K562 (cell line): ENCODE measurements at regions not wholly inside any gene's neighbourhood (a gene's known extent, or its start where the extent isn't known, plus 50 kb on each side); places are given as distances from the start of the nearest gene placed in this dataset.

Experiments used
- ARID1B ChIP-seq: fragments of 450-650 bp; IDR thresholded peaks from 2 replicates; pipeline ENCODE4 v1.6.1; 2016; ENCODE audit warnings: antibody characterized with exemption, mild to moderate bottlenecking, inconsistent platforms
- CHD4 ChIP-seq: fragments of 200-600 bp; sonication (generic); IDR thresholded peaks from 3 replicates; pipeline ENCODE4 v1.6.1; 2012; ENCODE audit warnings: low read depth, mild to moderate bottlenecking, mixed read lengths, low read length, inconsistent platforms; ENCODE audit not compliant: insufficient read depth, insufficient replicate concordance, poor library complexity, severe bottlenecking
- EP300 ChIP-seq: IDR thresholded peaks from 2 replicates; pipeline ENCODE4 v1.6.1; 2012; ENCODE audit warnings: low read length, improper control_type of control experiment
- FIP1L1 ChIP-seq: fragments of 200-400 bp; formaldehyde crosslinking; IDR thresholded peaks from 2 replicates; pipeline ENCODE4 v1.6.1; 2018; ENCODE audit warnings: mild to moderate bottlenecking, low read depth, low read length; ENCODE audit not compliant: poor library complexity, severe bottlenecking
- NKRF ChIP-seq: fragments of 450-650 bp; IDR thresholded peaks from 2 replicates; pipeline ENCODE4 v1.6.1; 2016; ENCODE audit warnings: borderline replicate concordance
- SIN3A ChIP-seq, 2 experiments: fragments of 150-350 bp in 1 of 2; IDR thresholded peaks; 2 replicates each; pipeline ENCODE4 v1.6.1; 2011 to 2016; ENCODE audit warnings: borderline replicate concordance in 2 of 2, low read depth in 2 of 2, low read length in 2 of 2, mild to moderate bottlenecking in 2 of 2, moderate library complexity in 2 of 2; ENCODE audit not compliant: control insufficient read depth in 1 of 2
- SNRNP70 ChIP-seq: fragments of 200-400 bp; formaldehyde crosslinking; optimal IDR thresholded peaks from 2 replicates; pipeline ENCODE3; 2017; ENCODE audit warnings: low read depth, low read length
- ZBTB17 ChIP-seq: fragments of 450-650 bp; formaldehyde crosslinking; IDR thresholded peaks from 2 replicates; pipeline ENCODE4 v1.4.0; 2020; ENCODE audit warnings: mild to moderate bottlenecking
- ZNF785 ChIP-seq: fragments of 250-450 bp; sonication (Bioruptor Pico); IDR thresholded peaks from 2 replicates; pipeline ENCODE4 v1.4.0; 2020; ENCODE audit warnings: mild to moderate bottlenecking

- TF ChIP-seq NKRF, result no peak
- peak; percentile 54; the same call in 1 of the 2 replicates for TF ChIP-seq EP300
- TF ChIP-seq ZNF785 (CRISPR knock-in tag), result no peak
- no peak for TF ChIP-seq FIP1L1
- TF ChIP-seq SNRNP70, result no peak
- TF ChIP-seq ZBTB17 (CRISPR knock-in tag), result no peak
- TF ChIP-seq SIN3A (IDR thresholded peaks at IDR 0.05; ENCODE audit: borderline replicate concordance in 2 of 2, control insufficient read depth in 1 of 2, low read depth in 2 of 2, low read length in 2 of 2), result no peak
- no peak for TF ChIP-seq CHD4
- TF ChIP-seq ARID1B, result peak; percentile 62
Observed at GRCh38 chr2:103527278-103527677, 765.4 kb downstream of the TMEM182 start (continued).
